Natural killer cell (primary cell): ENCODE measurements at regions not wholly inside any gene's neighbourhood (a gene's known extent, or its start where the extent isn't known, plus 50 kb on each side); places are given as distances from the start of the nearest gene placed in this dataset.

ENCODE experiments used
- ATAC-seq, 3 donors: fragments of 150-1000 bp in 2 of 3; fragments of 200-7000 bp in 1 of 3; cut with Tn5 transposase; 1 replicate in 1 of 3; 2 replicates in 2 of 3; pipeline ENCODE4 v1.10.0; 2021; ENCODE audit warnings: mild to moderate bottlenecking in 2 of 3, moderate library complexity in 2 of 3
- DNase-seq, 2 donors: peaks; one replicate each; pipeline versions ENCODE4 v3.0.0 to v3.0.0-alpha.2; 2013 to 2021; ENCODE audit warnings: mixed read lengths in 1 of 2
- H3K27ac ChIP-seq: one replicate; pipeline ENCODE4 v1.5.1; 2013; ENCODE audit warnings: mild to moderate bottlenecking, low read length
- H3K27me3 ChIP-seq: one replicate; pipeline ENCODE4 v1.6.1; 2013; ENCODE audit warnings: low read length; ENCODE audit not compliant: control insufficient read depth, insufficient read depth
- H3K36me3 ChIP-seq: one replicate; pipeline ENCODE4 v1.6.1; 2013; ENCODE audit warnings: low read length; ENCODE audit not compliant: control insufficient read depth, insufficient read depth
- H3K4me1 ChIP-seq: one replicate; pipeline ENCODE4 v1.6.1; 2013; ENCODE audit warnings: low read length; ENCODE audit not compliant: control insufficient read depth, insufficient read depth
- H3K4me3 ChIP-seq: one replicate; pipeline ENCODE4 v1.5.1; 2013; ENCODE audit warnings: low read length
- H3K9me3 ChIP-seq: one replicate; pipeline ENCODE4 v1.6.1; 2013; ENCODE audit warnings: low read length; ENCODE audit not compliant: control insufficient read depth, insufficient read depth
- H3K27ac Mint-ChIP-seq, 2 donors: one replicate each; pipeline ENCODE4 v1.8.0; 2022; ENCODE audit warnings: mild to moderate bottlenecking in 2 of 2, mixed read lengths in 2 of 2, moderate library complexity in 1 of 2
- H3K27me3 Mint-ChIP-seq, 2 donors: one replicate each; pipeline ENCODE4 v1.8.0; 2022; ENCODE audit warnings: low read depth in 2 of 2, mixed read lengths in 2 of 2
- H3K36me3 Mint-ChIP-seq: one replicate; pipeline ENCODE4 v1.8.0; 2022; ENCODE audit warnings: mixed read lengths
- H3K4me1 Mint-ChIP-seq, 2 donors: one replicate each; pipeline ENCODE4 v1.8.0; 2022; ENCODE audit warnings: mixed read lengths in 2 of 2
- H3K4me3 Mint-ChIP-seq: one replicate; pipeline ENCODE4 v1.8.0; 2022; ENCODE audit warnings: mild to moderate bottlenecking, moderate library complexity, mixed read lengths
- H3K9me3 Mint-ChIP-seq, 2 donors: one replicate each; pipeline ENCODE4 v1.8.0; 2022; ENCODE audit warnings: mixed read lengths in 2 of 2
- CTCF ChIP-seq: fragments of 200-600 bp; IDR thresholded peaks from one replicate; pipeline ENCODE4 v1.8.0; 2022; ENCODE audit warnings: antibody characterized with exemption
- WGBS: methylation state at CpG from one replicate; pipeline ENCODE4 v1.1.7; 2013; ENCODE audit warnings: missing lambda C conversion rate; ENCODE audit not compliant: insufficient coverage; 5-methylcytosine and 5-hydroxymethylcytosine counted together
- intact Hi-C: fragments of 100-400 bp; cut with micrococcal nuclease; formaldehyde crosslinking; loops from one replicate; pipeline ENCODE4 v1.14.2; 2022

- Histone ChIP-seq H3K4me3 (no peak overlapping the region), H3K27me3 (no peaks in the 10 kb centered on the region), H3K27ac (no peak overlapping the region), H3K4me1 (no peaks in the 10 kb centered on the region), H3K9me3 (no peaks in the 10 kb centered on the region), H3K36me3 (no peaks in the 10 kb centered on the region)
- H3K4me1 Mint-ChIP-seq, result no peaks in the 10 kb centered on the region
- intact Hi-C loops, result no loop called here
- ATAC-seq (no peak), DNase-seq (no peak)
- no peak for TF ChIP-seq CTCF
- H3K27me3 Mint-ChIP-seq, result no peaks in the 10 kb centered on the region
- H3K36me3 Mint-ChIP-seq, result peaks cover 8% of the 10 kb centered on the region
- WGBS, result 78% methylated on average over 4 of the region's 4 CpGs
- H3K9me3 Mint-ChIP-seq, result peaks cover 8 to 18% of the 10 kb centered on the region in 2 donors
- H3K27ac Mint-ChIP-seq, result no peak overlapping the region
- no peak overlapping the region for H3K4me3 Mint-ChIP-seq
These were observed 299.6 kb downstream of the MAP2K4 start for GRCh38 chr17:12320286-12320685.

GRCh38 chr17:12328204-12328603, 307.5 kb downstream of the MAP2K4 start:
- no CpG with 5 or more reads among the region's 2 CpGs for WGBS
- peaks cover 5 to 22% of the 10 kb centered on the region in 2 donors for H3K9me3 Mint-ChIP-seq

GRCh38 chr17:12330456-12330855, 309.8 kb downstream of the MAP2K4 start:
- no peaks in the 10 kb centered on the region for H3K36me3 Mint-ChIP-seq
- ATAC-seq (no peak), DNase-seq (no peak)
- H3K36me3 ChIP-seq, result no peaks in the 10 kb centered on the region
- H3K4me3 Mint-ChIP-seq, result no peak overlapping the region
- TF ChIP-seq CTCF, result no peak
- no peak overlapping the region for H3K27ac ChIP-seq
- H3K4me1 ChIP-seq, result no peaks in the 10 kb centered on the region
- no peaks in the 10 kb centered on the region for H3K27me3 ChIP-seq
- no peaks in the 10 kb centered on the region for H3K27me3 Mint-ChIP-seq
- H3K27ac Mint-ChIP-seq, result no peak overlapping the region
- WGBS, result no CpG with 5 or more reads among the region's 1 CpG
- peaks cover 5 to 18% of the 10 kb centered on the region in 2 donors for H3K9me3 Mint-ChIP-seq
- H3K4me3 ChIP-seq, result no peak overlapping the region
- H3K4me1 Mint-ChIP-seq, result no peaks in the 10 kb centered on the region
- intact Hi-C loops, result no loop called here
- H3K9me3 ChIP-seq, result no peaks in the 10 kb centered on the region

More at GRCh38 chr17:12328204-12328603, 307.5 kb downstream of the MAP2K4 start:
- no peaks in the 10 kb centered on the region for H3K27me3 ChIP-seq
- H3K36me3 Mint-ChIP-seq, result no peaks in the 10 kb centered on the region
- no peaks in the 10 kb centered on the region for H3K4me1 ChIP-seq
- no peaks in the 10 kb centered on the region for H3K9me3 ChIP-seq
- no peaks in the 10 kb centered on the region for H3K27me3 Mint-ChIP-seq
- no peak for ATAC-seq
- H3K4me3 Mint-ChIP-seq, result no peak overlapping the region
- no peak overlapping the region for H3K4me3 ChIP-seq
- H3K36me3 ChIP-seq, result no peaks in the 10 kb centered on the region
- no peak for DNase-seq
- no peak for TF ChIP-seq CTCF
- no peak overlapping the region for H3K27ac Mint-ChIP-seq
- intact Hi-C loops, result no loop called here
- no peak overlapping the region for H3K27ac ChIP-seq
- H3K4me1 Mint-ChIP-seq, result no peaks in the 10 kb centered on the region

- no peak overlapping the region for H3K27ac ChIP-seq
- no peak for TF ChIP-seq CTCF
- no peak for DNase-seq
- peaks cover 13 to 17% of the 10 kb centered on the region in 2 donors for H3K9me3 Mint-ChIP-seq
- intact Hi-C loops, result no loop called here
- no peaks in the 10 kb centered on the region for H3K27me3 Mint-ChIP-seq
- H3K4me3 ChIP-seq, result no peak overlapping the region
- no peak overlapping the region for H3K4me3 Mint-ChIP-seq
- H3K27ac Mint-ChIP-seq, result no peak overlapping the region
- ATAC-seq, result no peak
- no peaks in the 10 kb centered on the region for H3K9me3 ChIP-seq
- no peaks in the 10 kb centered on the region for H3K27me3 ChIP-seq
- no peaks in the 10 kb centered on the region for H3K4me1 ChIP-seq
- no CpG with 5 or more reads among the region's 2 CpGs for WGBS
- peaks cover 7% of the 10 kb centered on the region for H3K36me3 Mint-ChIP-seq
- no peaks in the 10 kb centered on the region for H3K4me1 Mint-ChIP-seq
- H3K36me3 ChIP-seq, result no peaks in the 10 kb centered on the region
These were observed 320.7 kb downstream of the MAP2K4 start for GRCh38 chr17:12341328-12341727.
